Activated T-cell treated with anti-CD3 and anti-CD28 coated beads, Interleukin-2, amount 50 U/mL, for 4 hours (primary cell): ENCODE measurements at regions not wholly inside any gene's neighbourhood (a gene's known extent, or its start where the extent isn't known, plus 50 kb on each side); places are given as distances from the start of the nearest gene placed in this dataset.

ENCODE experiments used
- ATAC-seq, 2 donors: fragments of 200-7000 bp; cut with Tn5 transposase; one replicate each; pipeline ENCODE4 v1.10.0; 2021
- DNase-seq: peaks from one replicate; pipeline ENCODE4 v3.0.0-alpha.2; 2020
- H3K27me3 Mint-ChIP-seq: one replicate; pipeline ENCODE4 v1.8.0; 2021; ENCODE audit warnings: low read depth, mixed read lengths
- H3K36me3 Mint-ChIP-seq: one replicate; pipeline ENCODE4 v1.8.0; 2022; ENCODE audit warnings: mixed read lengths; ENCODE audit not compliant: insufficient read depth
- H3K4me1 Mint-ChIP-seq: one replicate; pipeline ENCODE4 v1.8.0; 2021; ENCODE audit warnings: low read depth, mixed read lengths
- H3K4me3 Mint-ChIP-seq: one replicate; pipeline ENCODE4 v1.8.0; 2021; ENCODE audit warnings: mild to moderate bottlenecking, moderate library complexity, mixed read lengths
- H3K9me3 Mint-ChIP-seq: one replicate; pipeline ENCODE4 v1.8.0; 2021; ENCODE audit warnings: mixed read lengths

GRCh38 chr9:118455259-118455658 lies 751.1 kb downstream of the TLR4 start:
- H3K4me1 Mint-ChIP-seq, result no peaks in the 10 kb centered on the region
- DNase-seq (no peak), ATAC-seq (no peak)
- H3K27me3 Mint-ChIP-seq, result no peaks in the 10 kb centered on the region
- H3K4me3 Mint-ChIP-seq, result no peak overlapping the region
- H3K36me3 Mint-ChIP-seq, result no peaks in the 10 kb centered on the region
- peaks cover 3% of the 10 kb centered on the region for H3K9me3 Mint-ChIP-seq

DNA sequence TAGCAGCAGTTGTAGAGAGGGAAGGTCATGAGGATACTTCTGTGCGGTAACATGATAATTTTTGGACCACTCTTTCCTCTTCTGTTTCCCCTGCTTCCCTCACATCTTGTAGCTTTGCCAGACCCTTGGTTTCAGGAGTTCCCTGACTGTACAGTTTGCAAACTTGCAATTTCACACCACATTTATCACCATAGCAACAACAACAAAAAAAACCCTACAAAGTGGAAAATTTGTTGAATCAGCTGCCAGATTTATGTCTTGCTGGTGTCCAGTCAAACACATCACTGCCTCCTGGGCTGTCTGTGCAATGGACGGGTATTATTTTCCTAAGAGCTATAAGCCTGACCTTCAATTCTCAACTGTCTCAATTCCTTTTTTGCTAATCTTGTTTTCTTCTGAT lies 751.6 kb downstream of the TLR4 start:
- no peaks in the 10 kb centered on the region for H3K4me1 Mint-ChIP-seq
- no peaks in the 10 kb centered on the region for H3K27me3 Mint-ChIP-seq
- ATAC-seq, result no peak
- H3K4me3 Mint-ChIP-seq, result no peak overlapping the region
- H3K36me3 Mint-ChIP-seq, result no peaks in the 10 kb centered on the region
- DNase-seq, result no peak
- peaks cover 3% of the 10 kb centered on the region for H3K9me3 Mint-ChIP-seq

DNA sequence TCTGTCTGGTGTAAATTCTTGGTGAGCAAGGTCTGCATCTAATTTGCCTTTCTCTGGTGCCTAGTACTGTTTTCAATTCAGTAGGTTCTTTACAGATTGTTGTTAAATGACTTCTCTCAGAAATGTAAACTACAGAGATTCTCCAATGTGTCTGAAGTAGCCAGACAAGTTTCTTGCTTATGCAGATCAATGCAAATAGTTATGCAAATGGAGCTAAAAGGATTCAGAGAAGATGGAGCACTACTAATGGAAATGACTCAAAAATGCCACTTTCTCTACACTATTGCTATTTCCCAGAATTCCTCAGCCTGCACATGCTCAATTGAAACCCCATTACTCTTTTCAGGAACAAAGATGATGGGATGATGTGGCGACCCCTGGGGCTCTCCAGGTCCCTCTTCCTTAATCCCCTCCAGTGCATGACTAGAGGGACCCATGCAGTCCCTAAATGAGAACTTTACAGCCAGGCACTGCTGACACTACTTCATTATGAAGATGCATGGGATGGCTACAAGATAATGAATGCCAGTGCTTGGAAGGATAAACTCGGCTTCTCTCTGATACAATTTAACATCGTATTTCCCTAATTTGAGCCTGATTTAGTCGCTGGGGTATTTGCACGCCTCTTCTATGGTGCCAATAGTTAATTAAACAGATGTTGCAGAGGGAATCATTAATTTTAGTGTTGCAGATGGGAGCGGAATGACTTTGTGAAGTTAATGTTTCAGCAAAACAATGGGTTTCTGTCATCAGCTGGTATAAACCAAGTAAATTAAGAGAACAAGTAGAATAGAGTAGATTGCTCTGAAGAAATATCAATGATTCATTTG lies 753.2 kb downstream of the TLR4 start:
- ATAC-seq (no peak), DNase-seq (no peak)
- Mint-ChIP-seq H3K9me3 (peaks cover 3% of the 10 kb centered on the region), H3K4me3 (no peak overlapping the region), H3K36me3 (no peaks in the 10 kb centered on the region), H3K27me3 (no peaks in the 10 kb centered on the region), H3K4me1 (no peaks in the 10 kb centered on the region)

- Mint-ChIP-seq H3K36me3 (no peaks in the 10 kb centered on the region), H3K4me3 (no peak overlapping the region), H3K4me1 (no peaks in the 10 kb centered on the region), H3K9me3 (peaks cover 3% of the 10 kb centered on the region), H3K27me3 (no peaks in the 10 kb centered on the region)
- no peak for DNase-seq
- no peak for ATAC-seq
Observed at GRCh38 chr9:118459913-118460312, 755.7 kb downstream of the TLR4 start.

DNA sequence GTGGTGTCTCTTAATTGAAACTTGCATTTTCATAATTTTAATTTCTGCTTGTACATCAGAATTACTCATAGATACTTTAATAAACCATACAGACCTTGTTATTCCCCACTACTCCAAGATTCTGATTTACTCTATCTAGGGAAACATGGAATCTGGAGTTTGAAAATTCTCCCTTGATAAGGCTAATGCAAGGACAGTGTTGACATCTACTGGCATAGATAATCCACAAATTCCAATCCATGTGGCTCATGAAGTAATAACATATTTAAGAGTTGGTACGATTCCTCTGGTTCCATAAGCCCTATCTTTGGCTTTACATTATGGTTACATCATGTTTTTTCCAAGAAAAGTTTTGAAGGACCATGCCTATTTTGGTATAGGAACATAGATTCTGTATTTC lies 759.2 kb downstream of the TLR4 start:
- DNase-seq (no peak), ATAC-seq (no peak)
- H3K4me1 Mint-ChIP-seq, result no peaks in the 10 kb centered on the region
- no peaks in the 10 kb centered on the region for H3K9me3 Mint-ChIP-seq
- H3K4me3 Mint-ChIP-seq, result no peak overlapping the region
- H3K36me3 Mint-ChIP-seq, result no peaks in the 10 kb centered on the region
- H3K27me3 Mint-ChIP-seq, result no peaks in the 10 kb centered on the region

- Mint-ChIP-seq H3K36me3 (no peaks in the 10 kb centered on the region), H3K4me3 (no peak overlapping the region), H3K27me3 (no peaks in the 10 kb centered on the region), H3K9me3 (no peaks in the 10 kb centered on the region), H3K4me1 (no peaks in the 10 kb centered on the region)
- DNase-seq, result no peak
- ATAC-seq, result no peak
Observed at GRCh38 chr9:118473521-118473920, 769.3 kb downstream of the TLR4 start.

GRCh38 chr9:118478752-118479151 lies 774.5 kb downstream of the TLR4 start:
- Mint-ChIP-seq H3K4me3 (no peak overlapping the region), H3K4me1 (no peaks in the 10 kb centered on the region), H3K36me3 (no peaks in the 10 kb centered on the region), H3K9me3 (no peaks in the 10 kb centered on the region), H3K27me3 (no peaks in the 10 kb centered on the region)
- no peak for ATAC-seq
- no peak for DNase-seq

DNA sequence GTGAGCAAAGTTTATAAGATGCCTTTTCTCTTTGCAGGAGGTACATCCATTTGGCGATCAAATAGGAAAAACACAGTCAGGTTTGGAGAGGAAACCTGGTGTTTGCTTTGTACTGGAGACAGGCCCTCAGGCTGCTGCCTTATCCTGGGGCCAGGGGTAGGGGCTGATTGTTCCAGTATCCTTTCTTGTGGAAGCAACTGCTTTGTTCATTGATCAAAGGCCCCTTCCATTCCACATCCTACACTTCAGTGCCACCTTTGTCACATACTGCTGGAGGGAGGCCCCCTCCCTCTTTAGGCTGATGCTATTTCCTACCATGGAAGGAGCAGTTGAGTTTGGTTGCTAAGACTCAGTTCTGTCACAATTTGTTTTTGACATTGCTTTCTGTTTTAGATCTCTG lies 778.1 kb downstream of the TLR4 start:
- H3K4me1 Mint-ChIP-seq, result no peaks in the 10 kb centered on the region
- ATAC-seq, result no peak
- no peaks in the 10 kb centered on the region for H3K36me3 Mint-ChIP-seq
- DNase-seq, result no peak
- H3K9me3 Mint-ChIP-seq, result peaks cover 3% of the 10 kb centered on the region
- H3K4me3 Mint-ChIP-seq, result no peak overlapping the region
- H3K27me3 Mint-ChIP-seq, result peaks cover 3% of the 10 kb centered on the region

GRCh38 chr9:118483677-118484076 lies 779.5 kb downstream of the TLR4 start:
- H3K27me3 Mint-ChIP-seq, result peaks cover 3% of the 10 kb centered on the region
- H3K4me1 Mint-ChIP-seq, result no peaks in the 10 kb centered on the region
- no peak for DNase-seq
- no peak for ATAC-seq
- H3K36me3 Mint-ChIP-seq, result no peaks in the 10 kb centered on the region
- H3K4me3 Mint-ChIP-seq, result no peak overlapping the region
- peaks cover 5% of the 10 kb centered on the region for H3K9me3 Mint-ChIP-seq

GRCh38 chr9:118503236-118503635 lies 799.0 kb downstream of the TLR4 start:
- Mint-ChIP-seq H3K4me3 (no peak overlapping the region), H3K27me3 (peaks cover 1% of the 10 kb centered on the region), H3K9me3 (peaks cover 19% of the 10 kb centered on the region), H3K4me1 (no peaks in the 10 kb centered on the region), H3K36me3 (no peaks in the 10 kb centered on the region)
- no peak for ATAC-seq
- no peak for DNase-seq

DNA sequence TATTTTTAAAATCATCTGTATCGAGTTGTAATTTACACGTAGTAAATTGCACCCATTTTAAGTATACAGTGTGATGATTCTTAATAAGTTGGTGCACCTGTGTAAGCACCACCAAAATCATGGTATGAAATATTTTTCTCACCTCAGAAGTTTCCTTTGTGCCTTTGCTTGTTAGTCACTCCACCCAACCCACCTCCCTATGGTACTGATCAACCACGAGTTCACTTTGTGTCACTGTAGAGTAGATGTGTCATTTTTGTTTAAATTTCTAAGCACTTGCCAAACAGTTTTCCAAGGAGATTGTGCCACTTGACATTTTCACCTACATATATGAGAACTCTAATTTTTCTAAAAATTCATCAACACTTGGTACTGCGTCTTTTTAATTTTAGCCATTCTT lies 806.5 kb downstream of the TLR4 start:
- DNase-seq (no peak), ATAC-seq (no peak)
- no peaks in the 10 kb centered on the region for H3K4me1 Mint-ChIP-seq
- H3K4me3 Mint-ChIP-seq, result no peak overlapping the region
- H3K27me3 Mint-ChIP-seq, result peaks cover 2% of the 10 kb centered on the region
- H3K36me3 Mint-ChIP-seq, result no peaks in the 10 kb centered on the region
- peaks cover 5% of the 10 kb centered on the region for H3K9me3 Mint-ChIP-seq

- Mint-ChIP-seq H3K36me3 (no peaks in the 10 kb centered on the region), H3K27me3 (peaks cover 2% of the 10 kb centered on the region), H3K4me3 (no peak overlapping the region), H3K9me3 (no peaks in the 10 kb centered on the region), H3K4me1 (no peaks in the 10 kb centered on the region)
- ATAC-seq (no peak), DNase-seq (no peak)
Observed at GRCh38 chr9:118515947-118516346, 811.7 kb downstream of the TLR4 start.

- Mint-ChIP-seq H3K36me3 (no peaks in the 10 kb centered on the region), H3K4me3 (no peak overlapping the region), H3K9me3 (no peaks in the 10 kb centered on the region)
Observed at GRCh38 chr9:118521261-118521660, 817.1 kb downstream of the TLR4 start.

DNA sequence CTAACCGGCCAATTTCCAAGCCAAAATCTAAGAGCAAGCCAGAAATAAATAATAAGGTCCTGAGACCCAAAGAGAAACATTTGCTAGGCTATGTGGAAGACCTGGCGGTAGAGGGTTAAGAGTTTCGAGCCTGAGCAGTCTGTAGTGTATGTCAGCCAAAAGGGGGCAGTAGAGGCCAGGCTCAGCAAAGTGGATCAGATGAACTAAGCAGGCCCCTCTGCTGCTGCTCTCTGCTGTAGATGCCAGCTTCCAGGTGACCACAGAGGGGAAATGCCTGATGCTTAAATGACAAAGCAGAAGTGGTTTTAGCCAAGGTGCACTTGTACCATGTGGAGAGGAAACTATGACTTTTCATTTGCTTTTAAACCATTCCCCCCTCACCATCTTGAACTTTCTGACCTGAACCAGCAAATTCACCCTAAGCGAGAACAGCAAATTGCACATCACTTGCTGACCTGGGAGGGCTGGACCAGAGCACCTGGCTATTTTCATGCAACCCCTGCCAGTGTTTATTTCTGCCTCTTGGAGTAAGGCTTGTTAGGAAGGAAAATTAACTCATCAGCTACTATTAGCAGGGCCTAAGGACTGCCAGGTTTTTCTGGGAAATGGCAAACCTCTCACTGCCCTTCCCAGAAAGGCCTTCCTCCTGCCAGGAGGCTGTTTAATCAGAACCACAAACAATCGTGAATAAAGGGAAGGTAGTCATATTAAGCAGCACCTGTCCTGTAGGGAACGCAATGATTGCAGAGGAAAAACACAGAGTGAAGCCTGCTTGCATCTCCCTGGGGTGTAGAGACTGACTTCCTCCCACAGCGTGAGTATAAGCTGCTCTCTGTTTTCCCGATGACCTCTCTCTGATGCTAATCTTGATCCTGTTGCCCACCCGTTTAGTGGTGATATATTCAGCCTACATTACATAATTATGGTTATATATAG lies 818.2 kb downstream of the TLR4 start:
- DNase-seq (no peak), ATAC-seq (no peak)
- H3K27me3 Mint-ChIP-seq, result no peaks in the 10 kb centered on the region
- no peaks in the 10 kb centered on the region for H3K36me3 Mint-ChIP-seq
- no peak overlapping the region for H3K4me3 Mint-ChIP-seq
- H3K4me1 Mint-ChIP-seq, result no peaks in the 10 kb centered on the region
- H3K9me3 Mint-ChIP-seq, result peaks cover 2% of the 10 kb centered on the region

More at GRCh38 chr9:118521261-118521660, 817.1 kb downstream of the TLR4 start:
- Mint-ChIP-seq H3K4me1 (no peaks in the 10 kb centered on the region), H3K27me3 (no peaks in the 10 kb centered on the region)
- ATAC-seq, result no peak
- no peak for DNase-seq

DNA sequence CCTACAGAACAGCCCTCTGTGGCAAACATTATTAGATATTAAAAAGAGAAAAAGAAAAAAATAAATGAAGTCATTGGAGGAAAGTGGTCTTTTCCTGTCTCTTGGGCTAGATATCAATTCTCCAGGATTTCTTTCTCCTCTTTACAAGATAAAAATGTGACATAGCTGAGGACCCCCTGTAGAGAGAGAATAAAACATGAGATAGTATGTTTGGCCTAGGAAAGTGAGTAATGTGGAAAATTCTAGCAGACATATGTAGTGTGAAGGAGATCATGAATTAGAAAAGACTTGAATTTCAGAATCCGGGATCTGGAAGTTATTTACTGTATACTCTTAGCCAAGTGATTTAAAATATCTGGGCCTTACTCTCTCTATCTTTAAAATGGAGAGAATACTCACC lies 823.1 kb downstream of the TLR4 start:
- Mint-ChIP-seq H3K9me3 (peaks cover 3% of the 10 kb centered on the region), H3K4me1 (no peaks in the 10 kb centered on the region), H3K27me3 (no peaks in the 10 kb centered on the region), H3K36me3 (no peaks in the 10 kb centered on the region), H3K4me3 (no peak overlapping the region)
- DNase-seq, result no peak
- ATAC-seq, result no peak
